ENCODE measurements at regions not wholly inside any gene's neighbourhood (a gene's known extent, or its start where the extent isn't known, plus 50 kb on each side); places are given as distances from the start of the nearest gene placed in this dataset.

- DNase-seq (ENCODE audit: low read depth) = peak; percentile 54
Measured at GRCh38 chr3:159169828-159170227, 368.0 kb downstream of the MFSD1 start.

GRCh38 chr3:159170436-159171003 is 368.7 kb downstream of the MFSD1 start:
- peak; percentile 38 for DNase-seq (ENCODE audit: low read depth)

- DNase-seq (ENCODE audit: low read depth) = no peak
Measured at GRCh38 chr3:159171333-159171732, 369.5 kb downstream of the MFSD1 start.

- DNase-seq (ENCODE audit: low read depth) = no peak
Measured at GRCh38 chr3:159172473-159172872, 370.6 kb downstream of the MFSD1 start.

- DNase-seq (ENCODE audit: low read depth) = no peak
Measured at GRCh38 chr3:159174715-159175692, 373.1 kb downstream of the MFSD1 start.

GRCh38 chr3:159178209-159178897 is 376.5 kb downstream of the MFSD1 start:
- DNase-seq (ENCODE audit: low read depth) = no peak

GRCh38 chr3:159182961-159183360 is 381.1 kb downstream of the MFSD1 start:
- DNase-seq (ENCODE audit: low read depth) = no peak

GRCh38 chr3:159185443-159186050 is 383.7 kb downstream of the MFSD1 start:
- DNase-seq (ENCODE audit: low read depth) = no peak

- no peak for DNase-seq (ENCODE audit: low read depth)
Measured at GRCh38 chr3:159186581-159186980, 384.7 kb downstream of the MFSD1 start.

- DNase-seq (ENCODE audit: low read depth) = no peak
Measured at GRCh38 chr3:159187232-159187631, 385.4 kb downstream of the MFSD1 start.

- no peak for DNase-seq (ENCODE audit: low read depth)
Measured at GRCh38 chr3:159187706-159188105, 385.9 kb downstream of the MFSD1 start.

- peak; percentile 59 for DNase-seq (ENCODE audit: low read depth)
Measured at GRCh38 chr3:159189994-159190669, 388.3 kb downstream of the MFSD1 start.

GRCh38 chr3:159191447-159191846 is 389.6 kb downstream of the MFSD1 start:
- DNase-seq (ENCODE audit: low read depth) = peak; percentile 52

GRCh38 chr3:159196359-159196758 is 394.5 kb downstream of the MFSD1 start:
- DNase-seq (ENCODE audit: low read depth) = no peak

GRCh38 chr3:159200176-159200575 is 398.3 kb downstream of the MFSD1 start:
- peak; percentile 47 for DNase-seq (ENCODE audit: low read depth)

- no peak for DNase-seq (ENCODE audit: low read depth)
Measured at GRCh38 chr3:159208050-159208449, 406.2 kb downstream of the MFSD1 start.

GRCh38 chr3:159209459-159209858 is 407.6 kb downstream of the MFSD1 start:
- no peak for DNase-seq (ENCODE audit: low read depth)

- DNase-seq (ENCODE audit: low read depth) = no peak
Measured at GRCh38 chr3:159210336-159210735, 408.5 kb downstream of the MFSD1 start.

- no peak for DNase-seq (ENCODE audit: low read depth)
Measured at GRCh38 chr3:159216311-159216710, 414.5 kb downstream of the MFSD1 start.

- no peak for DNase-seq (ENCODE audit: low read depth)
Measured at GRCh38 chr3:159219231-159219630, 417.4 kb downstream of the MFSD1 start.

- no peak for DNase-seq (ENCODE audit: low read depth)
Measured at GRCh38 chr3:159221335-159221734, 419.5 kb downstream of the MFSD1 start.

All from GM04504 (cell line).